HUES48 (cell line): ENCODE measurements at regions not wholly inside any gene's neighbourhood (a gene's known extent, or its start where the extent isn't known, plus 50 kb on each side); places are given as distances from the start of the nearest gene placed in this dataset.

Experiments used
- H3K27ac ChIP-seq: one replicate; pipeline ENCODE4 v1.7.0; 2013; ENCODE audit warnings: low read depth, low read length, inconsistent platforms
- H3K27me3 ChIP-seq: 2 replicates; pipeline ENCODE4 v1.6.1; 2013; ENCODE audit warnings: mild to moderate bottlenecking, low read length; ENCODE audit not compliant: control insufficient read depth, insufficient read depth
- H3K36me3 ChIP-seq: 2 replicates; pipeline ENCODE4 v1.6.1; 2013; ENCODE audit warnings: low read length; ENCODE audit not compliant: control insufficient read depth, insufficient read depth
- H3K4me1 ChIP-seq: 2 replicates; pipeline ENCODE4 v1.6.1; 2013; ENCODE audit warnings: mild to moderate bottlenecking, low read length; ENCODE audit not compliant: control insufficient read depth, insufficient read depth
- H3K4me3 ChIP-seq: 2 replicates; pipeline ENCODE4 v1.5.1; 2013; ENCODE audit warnings: mild to moderate bottlenecking, low read depth, low read length
- H3K9ac ChIP-seq: 2 replicates; pipeline ENCODE4 v1.6.1; 2013; ENCODE audit warnings: mild to moderate bottlenecking, low read depth, low read length, moderate library complexity
- H3K9me3 ChIP-seq: 2 replicates; pipeline ENCODE4 v1.6.1; 2013; ENCODE audit warnings: low read length; ENCODE audit not compliant: control insufficient read depth, insufficient read depth

DNA sequence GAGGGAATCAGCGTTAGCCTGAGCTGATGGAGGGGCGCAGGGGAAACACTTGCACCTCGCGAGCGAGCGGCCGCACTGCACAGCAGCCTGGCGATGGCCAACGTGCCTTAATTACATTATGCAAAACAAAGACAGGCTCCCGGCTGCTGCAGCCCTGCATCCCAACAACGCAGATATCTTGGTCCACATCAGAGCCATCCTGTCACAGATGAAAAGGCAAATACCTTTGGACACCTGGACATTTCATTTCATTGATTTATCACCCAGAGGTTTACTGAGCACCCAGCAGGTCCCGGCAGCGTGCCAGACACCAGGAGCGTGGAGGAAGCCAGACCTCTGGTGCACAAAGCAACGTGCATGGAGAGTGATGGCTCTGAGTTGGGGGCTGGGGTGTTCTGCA is 843.0 kb downstream of the TBC1D22A start:
- no peak overlapping the region for H3K4me3 ChIP-seq
- H3K27ac ChIP-seq: no peak overlapping the region
- no peaks in the 10 kb centered on the region for H3K4me1 ChIP-seq
- H3K9me3 ChIP-seq: peaks cover 61% of the 10 kb centered on the region
- no peak overlapping the region for H3K9ac ChIP-seq
- no peaks in the 10 kb centered on the region for H3K36me3 ChIP-seq
- no peaks in the 10 kb centered on the region for H3K27me3 ChIP-seq

DNA sequence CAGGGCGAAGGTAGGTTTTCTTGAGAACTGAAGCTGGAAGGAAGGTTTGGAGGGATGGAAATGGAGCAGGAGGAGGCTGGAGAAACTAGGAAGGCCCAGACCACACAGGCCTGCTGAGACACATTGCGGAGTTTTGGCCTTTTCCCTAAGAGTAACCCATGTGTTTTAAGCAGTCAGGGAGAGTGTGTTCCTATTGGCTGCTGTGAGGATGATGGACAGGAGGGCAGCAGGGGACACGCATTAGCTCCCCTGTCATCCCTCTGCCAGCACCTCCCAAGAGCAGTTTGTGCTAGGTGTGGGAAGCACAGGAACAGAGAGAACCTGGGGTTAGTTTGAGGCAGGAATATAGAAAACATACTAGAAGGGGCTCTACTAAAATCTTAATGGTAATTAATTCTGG is 842.1 kb downstream of the TBC1D22A start:
- H3K4me3 ChIP-seq: no peak overlapping the region
- peaks cover 64% of the 10 kb centered on the region for H3K9me3 ChIP-seq

DNA sequence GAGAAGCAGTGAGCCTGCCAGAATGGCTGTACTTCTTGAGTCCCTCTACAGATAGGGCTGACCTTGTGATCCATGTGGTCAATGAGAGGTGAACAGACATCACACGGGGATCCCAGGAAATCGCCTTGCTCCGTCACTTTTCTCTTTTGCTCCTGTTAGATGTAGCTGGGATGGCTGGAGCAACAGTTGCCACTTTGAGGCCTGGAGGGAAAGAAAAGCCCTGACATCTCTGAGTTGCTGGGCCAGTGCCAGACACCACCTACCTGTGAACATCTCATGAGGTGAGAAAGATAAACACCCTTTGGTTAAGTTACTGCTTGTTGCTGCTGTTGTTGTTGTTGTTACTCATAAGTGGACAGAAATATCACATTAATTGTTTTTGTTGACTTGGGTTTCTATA is 840.3 kb downstream of the TBC1D22A start:
- Histone ChIP-seq H3K27me3 (no peaks in the 10 kb centered on the region), H3K9me3 (peaks cover 69% of the 10 kb centered on the region)

More for the DNA sequence above, 842.1 kb downstream of the TBC1D22A start:
- H3K4me1 ChIP-seq: no peaks in the 10 kb centered on the region
- H3K27ac ChIP-seq: no peak overlapping the region
- no peaks in the 10 kb centered on the region for H3K27me3 ChIP-seq
- no peak overlapping the region for H3K9ac ChIP-seq
- H3K36me3 ChIP-seq: no peaks in the 10 kb centered on the region

DNA sequence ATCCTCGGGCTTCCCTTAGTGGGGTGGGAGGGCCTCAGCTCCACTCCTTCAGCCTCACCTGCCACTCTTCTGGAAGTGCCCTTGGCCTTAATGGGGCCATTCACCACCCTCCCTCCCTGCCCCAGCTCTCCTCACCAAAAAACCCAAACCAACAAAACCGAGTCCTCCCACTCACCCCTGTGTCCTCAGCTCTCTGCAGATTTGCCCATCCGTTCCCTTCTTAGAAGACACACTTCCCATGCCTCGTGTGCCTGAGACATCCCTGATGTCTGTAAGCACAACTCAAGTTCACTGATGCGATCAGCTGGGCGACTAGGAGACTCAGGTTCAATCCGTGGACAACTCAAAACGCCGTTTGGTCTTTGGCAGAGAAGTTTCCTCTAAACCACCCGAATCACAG is 839.2 kb downstream of the TBC1D22A start:
- H3K27me3 ChIP-seq: no peaks in the 10 kb centered on the region
- no peaks in the 10 kb centered on the region for H3K4me1 ChIP-seq
- peaks cover 70% of the 10 kb centered on the region for H3K9me3 ChIP-seq
- no peak overlapping the region for H3K9ac ChIP-seq
- no peaks in the 10 kb centered on the region for H3K36me3 ChIP-seq
- H3K27ac ChIP-seq: no peak overlapping the region
- no peak overlapping the region for H3K4me3 ChIP-seq

More for the DNA sequence above, 840.3 kb downstream of the TBC1D22A start:
- no peak overlapping the region for H3K9ac ChIP-seq
- H3K4me1 ChIP-seq: no peaks in the 10 kb centered on the region
- H3K4me3 ChIP-seq: no peak overlapping the region
- H3K36me3 ChIP-seq: no peaks in the 10 kb centered on the region
- no peak overlapping the region for H3K27ac ChIP-seq

DNA sequence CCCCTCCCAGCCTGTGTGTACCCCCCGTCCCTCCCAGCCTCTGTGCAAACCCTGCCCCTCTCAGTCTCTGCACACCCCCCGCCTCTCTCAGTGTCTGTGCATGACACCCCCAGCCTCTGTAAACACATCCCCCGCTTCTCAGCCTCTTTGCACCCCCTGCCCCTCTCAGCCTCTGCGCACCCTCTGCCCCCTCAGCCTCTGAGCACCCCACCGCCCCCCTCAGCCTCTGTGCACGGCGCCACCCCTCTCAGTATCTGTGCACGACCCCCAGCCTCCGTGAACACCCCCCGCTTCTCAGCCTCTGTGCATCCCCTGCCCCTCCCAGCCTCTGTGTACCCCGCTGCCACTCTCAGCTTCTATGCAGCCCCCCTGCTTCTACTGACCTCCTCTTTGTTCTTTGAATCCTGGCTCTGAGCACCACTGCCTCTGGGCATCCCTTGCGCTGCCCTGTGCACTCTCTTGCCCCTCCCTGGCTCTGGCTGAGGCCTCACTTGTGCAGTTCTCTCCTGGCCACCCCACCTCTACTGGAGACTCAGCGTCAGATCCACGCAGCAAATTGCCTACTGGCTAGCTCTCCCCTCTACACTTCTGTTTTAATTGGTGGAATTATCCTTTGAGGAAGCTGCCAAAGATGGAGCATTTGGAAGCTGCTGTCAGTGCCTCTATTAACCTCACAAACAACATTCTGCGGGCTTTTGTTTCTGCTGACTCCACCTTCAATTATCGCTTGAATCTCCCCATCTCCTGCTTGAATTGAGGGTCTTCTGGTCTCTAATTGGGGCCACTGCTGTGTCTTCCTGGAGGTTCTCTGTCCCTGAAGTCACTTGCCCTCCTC is 838.6 kb downstream of the TBC1D22A start:
- Histone ChIP-seq H3K27ac (no peak overlapping the region), H3K27me3 (no peaks in the 10 kb centered on the region), H3K9me3 (peaks cover 72% of the 10 kb centered on the region), H3K4me1 (no peaks in the 10 kb centered on the region), H3K36me3 (no peaks in the 10 kb centered on the region), H3K4me3 (no peak overlapping the region), H3K9ac (no peak overlapping the region)

DNA sequence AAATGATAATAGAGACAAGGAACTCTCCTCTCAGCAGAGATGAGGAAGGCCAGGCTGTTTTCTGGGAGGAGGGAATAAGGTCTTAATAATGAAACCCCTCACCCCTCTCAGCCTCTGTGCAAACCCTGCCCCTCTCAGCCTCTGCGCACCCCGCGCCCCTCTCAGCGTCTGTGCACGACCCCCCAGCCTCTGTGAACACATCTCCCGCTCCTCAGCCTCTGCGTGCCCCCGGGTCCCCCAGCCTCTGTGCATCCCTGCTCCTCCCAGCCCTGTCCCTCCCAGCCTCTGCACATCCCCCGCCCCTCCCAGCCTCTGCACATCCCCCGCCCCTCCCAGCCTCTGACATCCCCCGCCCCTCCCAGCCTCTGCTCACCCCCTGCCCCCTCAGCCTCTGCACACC is 837.8 kb downstream of the TBC1D22A start:
- no peak overlapping the region for H3K27ac ChIP-seq
- H3K4me3 ChIP-seq: no peak overlapping the region
- no peaks in the 10 kb centered on the region for H3K36me3 ChIP-seq
- peaks cover 72% of the 10 kb centered on the region for H3K9me3 ChIP-seq
- H3K27me3 ChIP-seq: no peaks in the 10 kb centered on the region
- H3K4me1 ChIP-seq: no peaks in the 10 kb centered on the region
- no peak overlapping the region for H3K9ac ChIP-seq

GRCh38 chr22:47599753-47600152 is 837.3 kb downstream of the TBC1D22A start:
- Histone ChIP-seq H3K9me3 (peaks cover 73% of the 10 kb centered on the region), H3K36me3 (no peaks in the 10 kb centered on the region), H3K27ac (no peak overlapping the region), H3K4me3 (no peak overlapping the region), H3K4me1 (no peaks in the 10 kb centered on the region), H3K9ac (no peak overlapping the region), H3K27me3 (no peaks in the 10 kb centered on the region)

- H3K4me3 ChIP-seq: no peak overlapping the region
- H3K9ac ChIP-seq: no peak overlapping the region
- H3K36me3 ChIP-seq: no peaks in the 10 kb centered on the region
- H3K27me3 ChIP-seq: no peaks in the 10 kb centered on the region
- no peaks in the 10 kb centered on the region for H3K4me1 ChIP-seq
- no peak overlapping the region for H3K27ac ChIP-seq
- H3K9me3 ChIP-seq: peaks cover 74% of the 10 kb centered on the region
Measured at GRCh38 chr22:47598864-47599263, 836.4 kb downstream of the TBC1D22A start.

- no peaks in the 10 kb centered on the region for H3K4me1 ChIP-seq
- H3K36me3 ChIP-seq: no peaks in the 10 kb centered on the region
- peaks cover 78% of the 10 kb centered on the region for H3K9me3 ChIP-seq
Measured at GRCh38 chr22:47597041-47597440, 834.6 kb downstream of the TBC1D22A start.

GRCh38 chr22:47596176-47596690 is 833.8 kb downstream of the TBC1D22A start:
- peaks cover 77% of the 10 kb centered on the region for H3K9me3 ChIP-seq

More at GRCh38 chr22:47597041-47597440, 834.6 kb downstream of the TBC1D22A start:
- Histone ChIP-seq H3K4me3 (no peak overlapping the region), H3K27ac (no peak overlapping the region), H3K27me3 (no peaks in the 10 kb centered on the region), H3K9ac (no peak overlapping the region)

GRCh38 chr22:47594836-47595521 is 832.5 kb downstream of the TBC1D22A start:
- H3K4me1 ChIP-seq: no peaks in the 10 kb centered on the region
- H3K27ac ChIP-seq: no peak overlapping the region
- no peaks in the 10 kb centered on the region for H3K27me3 ChIP-seq
- no peaks in the 10 kb centered on the region for H3K36me3 ChIP-seq
- peaks cover 77% of the 10 kb centered on the region for H3K9me3 ChIP-seq
- no peak overlapping the region; the same call in 1 of the 2 replicates for H3K4me3 ChIP-seq
- H3K9ac ChIP-seq: no peak overlapping the region

More at GRCh38 chr22:47596176-47596690, 833.8 kb downstream of the TBC1D22A start:
- Histone ChIP-seq H3K27ac (no peak overlapping the region), H3K9ac (no peak overlapping the region), H3K36me3 (no peaks in the 10 kb centered on the region), H3K27me3 (no peaks in the 10 kb centered on the region), H3K4me1 (no peaks in the 10 kb centered on the region), H3K4me3 (no peak overlapping the region)
